ENCODE measurements at regions not wholly inside any gene's neighbourhood (a gene's known extent, or its start where the extent isn't known, plus 50 kb on each side); places are given as distances from the start of the nearest gene placed in this dataset.

DNA sequence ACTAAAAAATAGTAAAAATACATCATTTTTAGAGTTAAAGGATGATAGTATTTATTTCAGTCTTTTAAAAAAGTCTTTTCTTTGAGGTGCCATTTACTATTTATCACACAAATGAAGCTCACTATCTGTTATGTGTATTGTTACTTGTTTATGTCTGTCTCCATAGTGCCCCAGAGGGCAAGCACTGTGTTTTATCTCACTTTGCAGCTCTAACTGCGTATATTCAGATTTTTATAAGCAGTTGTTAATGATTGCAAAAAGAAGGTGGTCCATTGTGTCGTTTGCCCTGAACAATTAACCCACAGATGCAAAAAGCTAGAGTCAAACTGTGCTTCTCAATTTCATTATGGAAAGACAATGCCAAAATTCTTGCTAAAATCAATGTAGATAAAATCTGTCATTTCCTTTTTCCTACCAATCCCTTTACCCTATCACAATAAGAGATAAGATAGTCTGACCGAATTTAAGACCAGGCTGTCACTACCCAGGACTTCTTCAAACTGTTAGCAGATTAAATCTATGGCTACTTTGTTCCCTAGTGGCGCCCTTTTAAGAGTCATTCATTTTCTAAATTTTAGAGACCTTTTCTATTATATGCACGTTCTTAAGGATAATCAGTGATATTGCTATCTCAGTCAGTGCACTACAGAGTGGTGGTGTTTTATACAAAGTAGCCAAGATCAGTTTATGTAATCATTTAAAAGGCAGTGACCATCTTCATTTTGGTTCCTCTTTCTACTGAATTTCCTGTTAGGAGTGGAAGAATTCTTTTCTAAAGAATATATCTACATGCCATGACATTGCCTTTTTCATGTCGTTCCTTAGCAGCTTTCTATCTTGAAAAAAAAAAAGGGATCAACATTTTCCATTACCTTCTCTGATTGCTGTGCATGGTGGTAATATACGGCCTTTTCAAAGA, 133.1 kb upstream of the PRDM1 start:
- Histone ChIP-seq H3K9me3 (no peaks in the 10 kb centered on the region), H3K27me3 (no peaks in the 10 kb centered on the region), H3K36me3 (no peaks in the 10 kb centered on the region), H3K4me3 (ENCODE audit: low read depth in 1 of 2, low read length in 1 of 2) (no peak overlapping the region), H3K4me1 (ENCODE audit: control insufficient read depth in 1 of 2, insufficient read depth in 1 of 2, low read depth in 1 of 2, low read length in 1 of 2) (no peaks in the 10 kb centered on the region), H3K27ac (no peak overlapping the region)
- TF ChIP-seq, protein P1, sequence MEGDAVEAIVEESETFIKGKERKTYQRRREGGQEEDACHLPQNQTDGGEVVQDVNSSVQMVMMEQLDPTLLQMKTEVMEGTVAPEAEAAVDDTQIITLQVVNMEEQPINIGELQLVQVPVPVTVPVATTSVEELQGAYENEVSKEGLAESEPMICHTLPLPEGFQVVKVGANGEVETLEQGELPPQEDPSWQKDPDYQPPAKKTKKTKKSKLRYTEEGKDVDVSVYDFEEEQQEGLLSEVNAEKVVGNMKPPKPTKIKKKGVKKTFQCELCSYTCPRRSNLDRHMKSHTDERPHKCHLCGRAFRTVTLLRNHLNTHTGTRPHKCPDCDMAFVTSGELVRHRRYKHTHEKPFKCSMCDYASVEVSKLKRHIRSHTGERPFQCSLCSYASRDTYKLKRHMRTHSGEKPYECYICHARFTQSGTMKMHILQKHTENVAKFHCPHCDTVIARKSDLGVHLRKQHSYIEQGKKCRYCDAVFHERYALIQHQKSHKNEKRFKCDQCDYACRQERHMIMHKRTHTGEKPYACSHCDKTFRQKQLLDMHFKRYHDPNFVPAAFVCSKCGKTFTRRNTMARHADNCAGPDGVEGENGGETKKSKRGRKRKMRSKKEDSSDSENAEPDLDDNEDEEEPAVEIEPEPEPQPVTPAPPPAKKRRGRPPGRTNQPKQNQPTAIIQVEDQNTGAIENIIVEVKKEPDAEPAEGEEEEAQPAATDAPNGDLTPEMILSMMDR (IDR thresholded peaks at IDR 0.05), result no peak

GRCh38 chr6:105952326-105952725, 133.8 kb upstream of the PRDM1 start:
- no peaks in the 10 kb centered on the region for H3K9me3 ChIP-seq
- H3K27me3 ChIP-seq, result no peaks in the 10 kb centered on the region
- H3K36me3 ChIP-seq, result no peaks in the 10 kb centered on the region
- TF ChIP-seq, protein P1 (IDR thresholded peaks at IDR 0.05), result no peak
- H3K4me1 ChIP-seq (ENCODE audit: control insufficient read depth in 1 of 2, insufficient read depth in 1 of 2, low read depth in 1 of 2, low read length in 1 of 2), result no peaks in the 10 kb centered on the region
- H3K4me3 ChIP-seq (ENCODE audit: low read depth in 1 of 2, low read length in 1 of 2), result no peak overlapping the region
- no peak overlapping the region for H3K27ac ChIP-seq

GRCh38 chr6:105951322-105951721, 134.8 kb upstream of the PRDM1 start:
- Histone ChIP-seq H3K27me3 (no peaks in the 10 kb centered on the region), H3K4me1 (ENCODE audit: control insufficient read depth in 1 of 2, insufficient read depth in 1 of 2, low read depth in 1 of 2, low read length in 1 of 2) (no peaks in the 10 kb centered on the region), H3K4me3 (ENCODE audit: low read depth in 1 of 2, low read length in 1 of 2) (no peak overlapping the region), H3K27ac (no peak overlapping the region), H3K9me3 (no peaks in the 10 kb centered on the region), H3K36me3 (no peaks in the 10 kb centered on the region)
- TF ChIP-seq, protein P1 (IDR thresholded peaks at IDR 0.05), result no peak

DNA sequence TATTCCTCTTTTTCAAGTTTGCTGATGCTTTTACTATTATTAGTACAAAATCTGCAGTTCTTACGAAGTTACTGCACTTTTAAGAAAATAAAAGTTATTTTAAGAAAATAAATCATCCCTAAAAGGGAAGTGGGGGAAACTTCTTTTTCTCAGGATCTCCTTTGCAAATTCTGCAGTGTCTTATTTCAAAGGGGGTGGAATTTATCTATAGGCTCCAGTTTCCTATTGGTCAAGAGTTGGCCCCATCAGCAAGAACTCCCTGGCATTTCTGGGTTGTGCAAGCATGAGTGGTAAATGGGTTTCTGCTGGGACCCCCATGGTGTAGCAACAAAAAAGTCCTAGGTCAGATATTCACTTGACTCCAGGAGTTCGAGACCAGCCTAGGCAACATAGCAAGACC, 136.3 kb upstream of the PRDM1 start:
- H3K27me3 ChIP-seq, result no peaks in the 10 kb centered on the region
- H3K36me3 ChIP-seq, result no peaks in the 10 kb centered on the region
- TF ChIP-seq, protein P1 (IDR thresholded peaks at IDR 0.05), result no peak
- no peak overlapping the region for H3K27ac ChIP-seq
- no peaks in the 10 kb centered on the region for H3K9me3 ChIP-seq
- no peak overlapping the region for H3K4me3 ChIP-seq (ENCODE audit: low read depth in 1 of 2, low read length in 1 of 2)
- no peaks in the 10 kb centered on the region for H3K4me1 ChIP-seq (ENCODE audit: control insufficient read depth in 1 of 2, insufficient read depth in 1 of 2, low read depth in 1 of 2, low read length in 1 of 2)

GRCh38 chr6:105943514-105943913, 142.6 kb upstream of the PRDM1 start:
- no peaks in the 10 kb centered on the region for H3K9me3 ChIP-seq
- no peaks in the 10 kb centered on the region for H3K36me3 ChIP-seq
- H3K27me3 ChIP-seq, result no peaks in the 10 kb centered on the region
- no peak overlapping the region for H3K27ac ChIP-seq
- no peaks in the 10 kb centered on the region for H3K4me1 ChIP-seq (ENCODE audit: control insufficient read depth in 1 of 2, insufficient read depth in 1 of 2, low read depth in 1 of 2, low read length in 1 of 2)
- H3K4me3 ChIP-seq (ENCODE audit: low read depth in 1 of 2, low read length in 1 of 2), result no peak overlapping the region
- TF ChIP-seq, protein P1 (IDR thresholded peaks at IDR 0.05), result no peak
